ENCODE measurements at regions not wholly inside any gene's neighbourhood (a gene's known extent, or its start where the extent isn't known, plus 50 kb on each side); places are given as distances from the start of the nearest gene placed in this dataset.
"Not testable (repeated sequence)": the region's sequence is repeated elsewhere in the genome, so short reads cannot be mapped to it uniquely, and the experiment has no call there.

GRCh38 chr14:56063131-56063530, 55.1 kb upstream of the PELI2 start:
- TF ChIP-seq EP300 (IDR thresholded peaks at IDR 0.05; ENCODE audit: low read depth) = no peak
- no peak for TF ChIP-seq POLR2A (IDR thresholded peaks at IDR 0.05)
- no peak for TF ChIP-seq CTCF (IDR thresholded peaks at IDR 0.05)
- no peak for TF ChIP-seq POLR2AphosphoS5 (IDR thresholded peaks at IDR 0.05)
- Histone ChIP-seq H3K27ac (no peak overlapping the region), H3K27me3 (no peaks in the 10 kb centered on the region), H3K9me3 (no peaks in the 10 kb centered on the region), H3K36me3 (no peaks in the 10 kb centered on the region), H3K4me3 (no peak overlapping the region), H3K4me1 (no peaks in the 10 kb centered on the region)
- WGBS, 2 donors (ENCODE audit: low coverage in 1 of 2) = 82 to 83% methylated on average over 2 to 4 of the region's 4 CpGs
- intact Hi-C loops (cut with DNase I; ENCODE audit: low total_unique reads) = no loop called here
- no peak for DNase-seq
- in situ Hi-C loops (cut with MboI; ENCODE audit: low pct_ligation_motif_present in 1 of 4, low pct_unique_long_range_greater_than_20kb in 1 of 4, low sequenced_read_pairs in 3 of 4) = no loop called here

DNA sequence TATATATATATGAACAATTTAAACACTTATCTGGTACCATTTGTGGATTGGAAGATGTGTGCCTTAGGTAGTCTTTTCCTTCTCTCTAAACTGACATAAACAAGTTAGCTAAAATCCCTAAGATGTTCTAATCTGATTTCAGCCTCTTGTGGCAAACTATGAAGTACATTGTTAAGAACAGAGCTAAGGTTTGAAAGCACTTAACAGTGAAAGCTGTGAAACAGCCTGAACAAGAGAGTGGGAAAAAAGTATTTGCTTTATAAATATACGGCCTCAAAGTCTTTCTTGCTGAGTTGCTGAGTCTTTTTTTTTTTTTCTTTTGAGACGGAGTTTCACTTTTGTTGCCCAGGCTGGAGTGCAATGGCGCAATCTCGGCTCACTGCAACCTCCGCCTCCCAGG, 53.7 kb upstream of the PELI2 start:
- H3K9me3 ChIP-seq = no peaks in the 10 kb centered on the region
- no peak overlapping the region for H3K27ac ChIP-seq
- no peaks in the 10 kb centered on the region for H3K4me1 ChIP-seq
- no peak for DNase-seq
- no peaks in the 10 kb centered on the region for H3K36me3 ChIP-seq
- H3K4me3 ChIP-seq = no peak overlapping the region
- 85 to 87% methylated on average over 2 to 5 of the region's 5 CpGs for WGBS, 2 donors (ENCODE audit: low coverage in 1 of 2)
- in situ Hi-C loops (cut with MboI; ENCODE audit: low pct_ligation_motif_present in 1 of 4, low pct_unique_long_range_greater_than_20kb in 1 of 4, low sequenced_read_pairs in 3 of 4) (no loop called here), intact Hi-C loops (cut with DNase I; ENCODE audit: low total_unique reads) (no loop called here)
- H3K27me3 ChIP-seq = no peaks in the 10 kb centered on the region
- TF ChIP-seq CTCF (IDR thresholded peaks at IDR 0.05) = no peak

DNA sequence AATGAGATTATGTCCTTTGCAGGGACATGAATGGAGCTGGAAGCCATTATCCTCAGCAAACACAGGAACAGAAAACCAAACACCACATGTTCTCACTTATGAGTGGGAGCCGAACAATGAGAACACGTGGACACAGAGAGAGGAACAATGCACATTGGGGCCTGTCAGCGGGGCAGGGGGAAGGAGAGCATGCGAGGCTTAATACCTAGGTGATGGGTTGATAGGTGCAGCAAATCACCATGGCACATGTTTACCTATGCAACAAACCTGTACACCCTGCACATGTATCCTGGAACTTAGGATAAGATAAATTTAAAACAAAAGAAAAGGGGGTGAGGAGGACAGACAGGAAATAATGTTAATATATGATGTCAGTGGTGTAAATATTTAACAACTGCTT, 53.0 kb upstream of the PELI2 start:
- H3K36me3 ChIP-seq; in situ Hi-C loops (cut with MboI; ENCODE audit: low pct_ligation_motif_present in 1 of 4, low pct_unique_long_range_greater_than_20kb in 1 of 4, low sequenced_read_pairs in 3 of 4); H3K27me3 ChIP-seq; H3K27ac ChIP-seq; H3K9me3 ChIP-seq; H3K4me1 ChIP-seq; H3K4me3 ChIP-seq; intact Hi-C loops (cut with DNase I; ENCODE audit: low total_unique reads); DNase-seq: not testable (repeated sequence)
- 84 to 94% methylated on average over 3 to 4 of the region's 4 CpGs for WGBS, 2 donors (ENCODE audit: low coverage in 1 of 2)

- intact Hi-C loops (cut with DNase I; ENCODE audit: low total_unique reads) = no loop called here
- in situ Hi-C loops (cut with MboI; ENCODE audit: low pct_ligation_motif_present in 1 of 4, low pct_unique_long_range_greater_than_20kb in 1 of 4, low sequenced_read_pairs in 3 of 4) = no loop called here
- Histone ChIP-seq H3K9me3 (no peaks in the 10 kb centered on the region), H3K27me3 (no peaks in the 10 kb centered on the region), H3K4me1 (no peaks in the 10 kb centered on the region), H3K4me3 (no peak overlapping the region), H3K27ac (no peak overlapping the region), H3K36me3 (no peaks in the 10 kb centered on the region)
- DNase-seq = no peak
- TF ChIP-seq CTCF (IDR thresholded peaks at IDR 0.05) = no peak
- TF ChIP-seq POLR2AphosphoS5 (IDR thresholded peaks at IDR 0.05) = no peak
- TF ChIP-seq POLR2A (IDR thresholded peaks at IDR 0.05) = no peak
- TF ChIP-seq EP300 (IDR thresholded peaks at IDR 0.05; ENCODE audit: low read depth) = no peak
- WGBS, 2 donors (ENCODE audit: low coverage in 1 of 2) = 83 to 86% methylated on average over 5 of the region's 5 CpGs
Measured at GRCh38 chr14:56065621-56066290, 52.5 kb upstream of the PELI2 start.
